ENCODE measurements at regions not wholly inside any gene's neighbourhood (a gene's known extent, or its start where the extent isn't known, plus 50 kb on each side); places are given as distances from the start of the nearest gene placed in this dataset.

DNA sequence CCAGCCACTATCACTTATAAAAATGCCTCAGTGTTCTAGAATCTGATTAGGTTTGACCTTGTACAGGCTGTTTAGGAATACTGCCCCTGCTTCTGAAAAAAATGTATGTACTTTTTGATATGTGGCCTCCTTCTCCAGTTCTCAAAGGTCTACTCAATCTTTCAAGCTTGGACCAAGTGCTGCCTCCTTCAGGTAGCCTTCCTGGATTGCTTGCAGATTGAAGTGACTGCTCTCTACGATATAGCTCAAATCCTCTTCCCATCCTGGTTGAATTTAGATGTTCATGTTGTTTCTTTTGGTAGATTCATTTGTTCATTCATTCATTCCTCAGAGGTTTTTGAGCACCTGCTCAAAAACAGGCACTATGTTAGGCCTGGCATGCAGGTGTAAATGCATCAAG is 77.2 kb upstream of the NPTX2 start:
- no peak overlapping the region for H3K4me3 Mint-ChIP-seq
- peak overlapping the region in 1 of 6 donors; percentile 35 for H3K27ac Mint-ChIP-seq
- DNase-seq = no peak
- no peaks in the 10 kb centered on the region for H3K4me1 Mint-ChIP-seq
- no peak for ATAC-seq (ENCODE audit: low read depth in 2 of 2)
- peaks cover 3 to 19% (median 8%) of the 10 kb centered on the region in 7 donors for H3K9me3 Mint-ChIP-seq
- peaks cover 6 to 14% (median 10%) of the 10 kb centered on the region in 3 donors for H3K27me3 Mint-ChIP-seq
- H3K36me3 Mint-ChIP-seq = no peaks in the 10 kb centered on the region

DNA sequence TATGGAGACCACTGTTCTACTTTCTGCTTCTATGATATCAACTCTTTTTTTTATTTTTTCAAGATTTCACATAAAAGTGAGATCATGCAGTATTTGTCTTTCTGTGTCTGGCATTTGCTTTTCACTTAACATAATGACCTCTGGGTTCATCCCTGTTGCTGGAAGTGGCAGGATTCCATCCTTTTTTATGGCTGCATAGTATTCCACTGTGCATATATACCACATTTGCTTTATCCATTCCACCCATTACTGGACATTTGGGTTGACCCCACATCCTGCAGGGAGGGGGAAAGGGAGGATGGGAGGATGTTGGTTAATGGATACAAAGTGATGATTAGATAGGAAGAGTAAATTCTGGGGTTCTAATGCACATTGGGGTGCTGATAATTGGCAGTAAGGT is 80.3 kb upstream of the NPTX2 start:
- peaks cover 4 to 11% (median 6%) of the 10 kb centered on the region in 3 donors for H3K27me3 Mint-ChIP-seq
- H3K36me3 Mint-ChIP-seq = no peaks in the 10 kb centered on the region
- no peak for DNase-seq
- no peak overlapping the region for H3K27ac Mint-ChIP-seq
- H3K9me3 Mint-ChIP-seq = peaks cover 5 to 29% (median 14%) of the 10 kb centered on the region in 7 donors
- H3K4me1 Mint-ChIP-seq = no peaks in the 10 kb centered on the region
- no peak overlapping the region for H3K4me3 Mint-ChIP-seq
- ATAC-seq (ENCODE audit: low read depth in 2 of 2) = no peak

- Mint-ChIP-seq H3K27ac (no peak overlapping the region), H3K4me3 (no peak overlapping the region)
- no peak for ATAC-seq (ENCODE audit: low read depth in 2 of 2)
Observed at GRCh38 chr7:98534493-98534892, 82.6 kb upstream of the NPTX2 start.

GRCh38 chr7:98531717-98532116 is 85.4 kb upstream of the NPTX2 start:
- Mint-ChIP-seq H3K27me3 (peaks cover 0 to 14% (median 9%) of the 10 kb centered on the region in 3 donors), H3K4me1 (no peaks in the 10 kb centered on the region), H3K4me3 (no peak overlapping the region), H3K36me3 (peaks cover 0 to 7% of the 10 kb centered on the region in 2 donors), H3K9me3 (peaks cover 3 to 27% (median 15%) of the 10 kb centered on the region in 7 donors), H3K27ac (no peak overlapping the region)
- DNase-seq (no peak), ATAC-seq (ENCODE audit: low read depth in 2 of 2) (no peak)

More at GRCh38 chr7:98534493-98534892, 82.6 kb upstream of the NPTX2 start:
- Mint-ChIP-seq H3K36me3 (peaks cover 0 to 7% of the 10 kb centered on the region in 2 donors), H3K27me3 (peaks cover 0 to 16% (median 6%) of the 10 kb centered on the region in 3 donors), H3K4me1 (no peaks in the 10 kb centered on the region), H3K9me3 (peaks cover 7 to 39% (median 18%) of the 10 kb centered on the region in 7 donors)
- no peak for DNase-seq

DNA sequence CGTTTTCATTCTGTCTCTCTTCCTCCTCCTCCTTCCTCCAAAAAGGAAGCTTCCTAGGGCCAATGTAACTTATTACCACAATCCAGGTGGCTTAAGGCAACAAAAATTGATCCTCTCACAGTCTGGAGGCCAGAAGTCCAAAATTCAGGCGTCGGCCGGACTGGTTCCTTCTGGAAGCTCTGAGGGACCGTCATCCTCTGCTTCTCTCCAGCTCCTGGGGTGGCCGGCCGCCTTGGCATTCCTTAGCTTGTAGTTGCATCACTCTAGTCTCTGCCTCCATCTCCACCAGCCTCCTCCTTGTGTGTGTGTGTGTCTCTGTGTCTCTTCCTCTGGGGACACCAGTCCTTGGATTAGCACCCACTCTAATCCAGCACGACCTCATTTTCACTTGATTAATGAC is 89.0 kb upstream of the NPTX2 start:
- Mint-ChIP-seq H3K4me1 (no peaks in the 10 kb centered on the region), H3K4me3 (no peak overlapping the region), H3K9me3 (peaks cover 0 to 24% (median 15%) of the 10 kb centered on the region in 7 donors), H3K27me3 (peaks cover 0 to 10% (median 9%) of the 10 kb centered on the region in 3 donors), H3K36me3 (peaks cover 0 to 7% of the 10 kb centered on the region in 2 donors), H3K27ac (no peak overlapping the region)
- DNase-seq = no peak
- no peak for ATAC-seq (ENCODE audit: low read depth in 2 of 2)

GRCh38 chr7:98526059-98526458 is 91.0 kb upstream of the NPTX2 start:
- DNase-seq = no peak
- Mint-ChIP-seq H3K27ac (peak overlapping the region in 1 of 6 donors; percentile 9), H3K4me3 (no peak overlapping the region), H3K9me3 (peaks cover 0 to 18% (median 10%) of the 10 kb centered on the region in 7 donors), H3K27me3 (peaks cover 0 to 9% (median 6%) of the 10 kb centered on the region in 3 donors), H3K36me3 (peaks cover 0 to under 1% of the 10 kb centered on the region in 2 donors), H3K4me1 (no peaks in the 10 kb centered on the region)
- ATAC-seq (ENCODE audit: low read depth in 2 of 2) = no peak

DNA sequence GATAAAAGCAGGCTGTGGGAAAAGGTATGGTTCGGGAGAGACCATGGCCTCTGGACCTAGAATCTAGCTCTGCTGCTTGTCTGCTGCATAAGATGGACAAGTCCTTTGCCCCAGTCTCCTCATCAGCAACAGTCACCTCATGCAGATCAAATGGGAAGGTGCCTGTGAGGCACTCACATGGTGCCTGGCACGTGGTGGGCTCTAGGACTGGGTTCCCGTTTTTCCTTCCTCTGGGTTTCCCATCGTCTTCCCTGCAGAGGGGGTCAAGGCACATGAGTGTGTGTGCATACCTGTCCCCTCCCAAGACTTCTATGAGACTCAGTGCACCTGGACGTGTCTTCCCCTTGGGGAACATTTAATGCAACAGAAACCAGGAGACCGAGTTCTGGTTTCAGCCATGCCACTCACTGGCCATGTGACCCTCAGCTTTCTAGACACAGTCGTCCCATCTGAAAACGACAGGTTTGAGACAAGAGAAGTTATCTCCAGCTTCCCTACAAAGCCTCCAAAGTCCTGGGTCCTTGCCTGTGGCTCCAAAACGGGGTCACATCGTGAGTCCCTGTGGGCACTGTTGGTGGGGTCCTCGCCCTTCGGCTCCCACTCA is 95.9 kb upstream of the NPTX2 start:
- H3K4me1 Mint-ChIP-seq = no peaks in the 10 kb centered on the region

GRCh38 chr7:98520356-98520951 is 96.6 kb upstream of the NPTX2 start:
- H3K4me1 Mint-ChIP-seq = no peaks in the 10 kb centered on the region
- no peak for ATAC-seq (ENCODE audit: low read depth in 2 of 2)
- H3K27ac Mint-ChIP-seq = no peak overlapping the region
- H3K36me3 Mint-ChIP-seq = no peaks in the 10 kb centered on the region
- H3K9me3 Mint-ChIP-seq = peaks cover 0 to 14% (median 4%) of the 10 kb centered on the region in 7 donors
- H3K27me3 Mint-ChIP-seq = peaks cover 0 to 8% (median 0%) of the 10 kb centered on the region in 3 donors
- no peak for DNase-seq
- no peak overlapping the region for H3K4me3 Mint-ChIP-seq

More for the DNA sequence above, 95.9 kb upstream of the NPTX2 start:
- Mint-ChIP-seq H3K27me3 (peaks cover 0 to 8% (median 0%) of the 10 kb centered on the region in 3 donors), H3K9me3 (peaks cover 0 to 14% (median 7%) of the 10 kb centered on the region in 7 donors), H3K36me3 (no peaks in the 10 kb centered on the region), H3K4me3 (no peak overlapping the region), H3K27ac (no peak overlapping the region)
- no peak for DNase-seq
- no peak for ATAC-seq (ENCODE audit: low read depth in 2 of 2)

GRCh38 chr7:98518159-98518947 is 98.7 kb upstream of the NPTX2 start:
- Mint-ChIP-seq H3K27me3 (peaks cover 0 to 8% (median 0%) of the 10 kb centered on the region in 3 donors), H3K4me3 (no peak overlapping the region), H3K9me3 (peaks cover 0 to 11% (median 4%) of the 10 kb centered on the region in 7 donors), H3K4me1 (no peaks in the 10 kb centered on the region), H3K27ac (peak overlapping the region in 1 of 6 donors; percentile 32), H3K36me3 (no peaks in the 10 kb centered on the region)
- no peak for ATAC-seq (ENCODE audit: low read depth in 2 of 2)
- no peak for DNase-seq

DNA sequence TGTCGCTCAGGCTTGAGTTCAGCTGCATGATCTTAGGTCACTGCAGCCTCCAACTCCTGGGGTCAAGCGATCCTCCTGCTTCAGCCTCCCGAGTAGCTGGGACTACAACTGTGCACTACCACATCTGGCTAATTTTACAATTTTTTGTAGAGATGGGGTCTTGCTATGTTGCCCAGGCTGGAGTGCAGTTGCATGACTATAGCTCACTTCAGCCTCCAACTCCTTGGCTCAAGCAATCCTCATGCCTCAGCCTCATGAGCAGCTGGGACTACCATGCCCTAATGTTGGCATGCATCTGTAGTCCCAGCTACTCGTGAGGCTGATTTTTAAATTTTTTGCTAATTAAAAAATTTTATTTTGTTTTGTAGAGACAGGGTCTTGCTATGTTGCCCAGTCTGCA is 101.9 kb upstream of the NPTX2 start:
- H3K4me3 Mint-ChIP-seq = no peak overlapping the region
- H3K9me3 Mint-ChIP-seq = peaks cover 0 to 5% (median 3%) of the 10 kb centered on the region in 7 donors
- H3K4me1 Mint-ChIP-seq = no peaks in the 10 kb centered on the region
- no peak for DNase-seq
- H3K27me3 Mint-ChIP-seq = peaks cover 4 to 15% (median 12%) of the 10 kb centered on the region in 3 donors
- ATAC-seq (ENCODE audit: low read depth in 2 of 2) = no peak
- no peak overlapping the region for H3K27ac Mint-ChIP-seq
- no peaks in the 10 kb centered on the region for H3K36me3 Mint-ChIP-seq

- Mint-ChIP-seq H3K9me3 (peaks cover 0 to 5% (median 3%) of the 10 kb centered on the region in 7 donors), H3K4me1 (no peaks in the 10 kb centered on the region), H3K27me3 (peaks cover 4 to 15% (median 12%) of the 10 kb centered on the region in 3 donors), H3K36me3 (no peaks in the 10 kb centered on the region), H3K4me3 (no peak overlapping the region), H3K27ac (no peak overlapping the region)
- DNase-seq (no peak), ATAC-seq (ENCODE audit: low read depth in 2 of 2) (no peak)
Observed at GRCh38 chr7:98514211-98515031, 102.7 kb upstream of the NPTX2 start.

DNA sequence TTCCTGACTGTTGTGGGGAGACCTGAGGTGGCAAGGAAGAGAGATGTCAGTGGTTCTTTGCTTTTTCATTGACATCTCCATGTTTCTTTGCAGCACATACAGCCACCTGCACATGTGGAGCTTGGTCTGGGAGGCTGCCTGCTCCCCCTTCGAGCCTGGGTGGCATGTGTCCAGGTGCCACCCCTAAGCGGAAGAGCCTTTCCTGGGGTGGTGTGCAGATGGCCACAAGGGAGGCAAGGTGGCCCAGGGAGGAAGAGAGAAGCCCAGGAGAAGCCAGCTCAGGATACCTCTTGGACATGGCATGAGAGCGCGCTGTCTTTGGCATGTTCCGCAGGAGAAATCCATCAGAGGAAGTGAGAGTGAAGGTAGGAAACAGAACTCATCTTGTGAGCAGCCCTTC is 105.9 kb upstream of the NPTX2 start:
- H3K4me1 Mint-ChIP-seq = no peaks in the 10 kb centered on the region
- ATAC-seq (ENCODE audit: low read depth in 2 of 2) = no peak
- H3K27me3 Mint-ChIP-seq = peaks cover 4 to 15% (median 11%) of the 10 kb centered on the region in 3 donors
- no peak overlapping the region for H3K27ac Mint-ChIP-seq
- no peaks in the 10 kb centered on the region for H3K36me3 Mint-ChIP-seq
- peaks cover 1 to 27% (median 11%) of the 10 kb centered on the region in 7 donors for H3K9me3 Mint-ChIP-seq
- no peak overlapping the region for H3K4me3 Mint-ChIP-seq
- no peak for DNase-seq

- H3K4me1 Mint-ChIP-seq = no peaks in the 10 kb centered on the region
- ATAC-seq (ENCODE audit: low read depth in 2 of 2) (no peak), DNase-seq (no peak)
- peaks cover 9 to 15% (median 11%) of the 10 kb centered on the region in 3 donors for H3K27me3 Mint-ChIP-seq
- no peak overlapping the region for H3K4me3 Mint-ChIP-seq
- H3K9me3 Mint-ChIP-seq = peaks cover 1 to 28% (median 11%) of the 10 kb centered on the region in 7 donors
- H3K36me3 Mint-ChIP-seq = no peaks in the 10 kb centered on the region
- H3K27ac Mint-ChIP-seq = no peak overlapping the region
Observed at GRCh38 chr7:98509836-98510235, 107.2 kb upstream of the NPTX2 start.

All from naive B cell (primary cell).